Daoy (cell line): ENCODE measurements at regions not wholly inside any gene's neighbourhood (a gene's known extent, or its start where the extent isn't known, plus 50 kb on each side); places are given as distances from the start of the nearest gene placed in this dataset.

ENCODE experiments used
- DNase-seq: peaks from one replicate; pipeline ENCODE4 v3.0.0-alpha.2; 2015; ENCODE audit warnings: low read depth

DNA sequence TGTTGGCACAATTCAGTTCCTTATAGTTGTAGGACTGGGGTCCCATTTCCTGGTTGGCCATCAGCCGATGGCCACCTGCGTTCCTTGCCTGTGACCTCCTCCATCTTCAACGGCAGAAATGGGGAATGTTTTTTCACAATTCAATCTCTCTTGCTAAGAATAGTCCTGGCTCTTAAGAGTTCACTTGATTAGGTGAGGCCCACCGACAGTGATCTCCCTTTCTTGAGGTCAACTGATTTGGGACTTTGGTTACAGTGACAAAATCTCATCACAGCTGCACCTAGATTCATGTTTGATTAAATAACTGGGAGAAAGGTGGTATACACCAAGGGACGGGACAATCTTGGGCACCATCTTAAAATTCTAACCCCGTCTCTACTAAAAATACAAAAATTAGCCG lies 139.1 kb upstream of the DTNBP1 start:
- DNase-seq: no peak

- DNase-seq: peak; percentile 33
Observed at GRCh38 chr6:15800841-15801617, 138.2 kb upstream of the DTNBP1 start.

- no peak for DNase-seq
Observed at GRCh38 chr6:15798533-15799255, 135.9 kb upstream of the DTNBP1 start.

DNA sequence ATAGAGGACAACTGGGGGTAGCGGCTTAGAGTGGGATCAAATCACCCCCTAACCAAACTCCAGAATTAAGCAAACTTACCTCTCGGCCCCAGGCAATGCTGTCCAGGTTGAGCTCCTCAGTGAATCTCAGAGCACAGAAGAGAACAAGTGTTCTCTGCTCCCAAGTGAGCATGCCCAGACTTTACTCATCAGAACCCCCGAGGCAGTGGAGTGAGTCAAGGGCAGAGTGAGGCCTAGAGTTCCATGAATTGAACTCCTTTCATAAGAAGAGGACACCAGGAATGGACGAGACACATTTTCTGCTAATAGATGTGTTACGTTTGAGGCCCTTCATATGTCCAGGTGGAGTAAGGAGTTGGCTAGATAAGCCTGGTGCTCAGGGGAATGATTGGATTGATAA lies 134.0 kb upstream of the DTNBP1 start:
- no peak for DNase-seq

DNA sequence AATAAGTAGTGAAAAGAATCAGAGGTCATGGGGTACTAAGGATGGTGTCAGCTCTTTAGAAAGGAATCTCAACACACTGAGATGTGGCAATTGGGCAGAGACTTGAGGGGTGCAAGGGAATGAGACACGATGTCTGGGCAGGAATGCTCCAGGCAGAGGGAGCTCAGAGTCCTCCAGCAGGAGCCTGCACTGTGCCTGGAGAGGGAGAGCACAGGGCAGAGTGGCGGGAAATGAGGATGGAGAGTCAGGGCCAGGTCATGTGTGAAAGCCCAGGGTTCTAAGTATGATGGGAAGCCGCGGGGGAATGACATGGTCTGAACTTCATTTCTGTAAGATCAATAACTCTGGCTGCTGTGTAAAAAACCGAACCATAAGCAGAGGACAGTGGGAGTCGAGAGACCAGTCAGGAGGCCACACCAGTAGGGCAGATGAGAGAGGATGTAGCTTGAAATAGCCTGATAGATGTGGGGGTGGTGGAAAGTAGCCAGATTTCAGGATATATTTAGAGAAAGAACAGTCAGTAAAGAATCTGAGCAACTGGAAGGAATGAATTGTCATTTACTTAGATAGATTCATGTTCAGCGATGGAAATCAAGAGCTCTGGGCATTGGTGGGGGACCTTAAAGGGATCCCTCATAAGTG lies 133.4 kb upstream of the DTNBP1 start:
- DNase-seq: no peak

- DNase-seq: no peak
Observed at GRCh38 chr6:15793826-15794225, 131.0 kb upstream of the DTNBP1 start.

DNA sequence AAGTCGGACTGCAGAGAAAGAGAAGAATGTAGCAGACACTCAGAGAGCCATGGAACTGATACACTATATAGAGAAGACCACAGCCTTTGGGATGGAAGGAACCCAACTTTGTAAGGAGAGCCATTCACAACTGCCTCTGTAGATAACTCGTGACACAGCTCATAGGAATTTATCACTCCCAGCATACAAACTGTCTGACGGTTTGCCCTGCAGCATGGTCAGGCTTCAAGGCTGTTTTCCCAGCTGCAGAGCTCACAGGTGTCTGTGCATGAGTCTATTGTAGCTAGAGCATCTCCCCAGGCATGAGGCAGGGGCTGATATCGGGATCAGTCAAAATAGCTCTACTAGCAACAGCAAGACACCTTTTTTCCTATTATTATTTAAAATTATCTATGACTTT lies 130.5 kb upstream of the DTNBP1 start:
- DNase-seq: peak; percentile 82

DNA sequence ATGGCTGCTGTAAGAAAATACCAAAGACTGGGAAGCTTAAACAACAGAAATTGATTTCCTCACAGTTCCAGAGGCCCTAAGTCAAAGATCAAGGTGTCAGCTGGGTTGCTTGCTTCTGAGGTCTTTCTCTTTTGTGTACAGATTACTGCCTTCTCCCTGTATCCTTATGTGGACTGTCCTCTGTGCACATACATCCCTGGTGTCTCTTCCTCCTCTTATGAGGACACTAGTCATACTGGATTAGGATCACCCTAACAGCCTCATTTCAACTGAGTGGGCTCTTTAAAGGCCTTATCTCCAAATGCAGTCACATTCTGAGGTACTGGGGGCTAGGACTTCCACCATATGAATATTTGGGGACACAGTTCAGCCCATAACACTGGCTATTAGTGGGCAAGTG lies 130.0 kb upstream of the DTNBP1 start:
- no peak for DNase-seq

DNA sequence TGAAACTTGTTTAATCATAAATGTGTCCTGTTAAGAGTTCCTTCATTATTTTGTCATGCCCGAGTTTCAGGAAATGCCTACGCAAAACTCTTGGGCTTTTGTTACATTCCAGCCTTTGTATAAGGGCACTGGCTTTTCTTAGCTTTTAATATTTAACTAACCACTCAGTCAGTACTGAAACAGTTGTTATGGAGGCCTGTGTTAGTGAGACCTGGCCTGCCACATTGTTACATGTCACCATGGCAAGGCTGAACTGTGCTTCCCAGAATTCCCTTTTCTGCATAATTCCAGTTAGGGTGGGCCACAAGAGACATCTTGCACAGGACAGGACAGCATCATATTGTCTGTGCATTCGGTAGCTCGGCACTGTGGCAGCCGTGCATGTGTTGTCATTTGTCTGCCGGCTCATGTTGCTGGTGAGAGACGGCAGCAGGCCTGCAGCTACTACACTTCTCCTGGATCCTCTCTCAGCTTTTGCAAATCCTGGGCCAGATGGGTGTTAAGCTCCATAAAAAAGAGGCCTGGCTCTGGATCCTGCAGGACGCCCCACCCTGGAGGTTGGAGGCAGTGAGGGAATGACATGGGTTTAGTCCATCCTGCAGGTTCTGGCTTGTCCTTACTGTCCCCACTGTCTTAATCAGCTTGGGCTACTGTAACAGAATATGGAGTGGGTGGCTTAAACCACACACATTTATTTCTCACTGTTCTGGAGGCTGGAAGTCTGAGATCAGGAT lies 128.8 kb upstream of the DTNBP1 start:
- no peak for DNase-seq

DNA sequence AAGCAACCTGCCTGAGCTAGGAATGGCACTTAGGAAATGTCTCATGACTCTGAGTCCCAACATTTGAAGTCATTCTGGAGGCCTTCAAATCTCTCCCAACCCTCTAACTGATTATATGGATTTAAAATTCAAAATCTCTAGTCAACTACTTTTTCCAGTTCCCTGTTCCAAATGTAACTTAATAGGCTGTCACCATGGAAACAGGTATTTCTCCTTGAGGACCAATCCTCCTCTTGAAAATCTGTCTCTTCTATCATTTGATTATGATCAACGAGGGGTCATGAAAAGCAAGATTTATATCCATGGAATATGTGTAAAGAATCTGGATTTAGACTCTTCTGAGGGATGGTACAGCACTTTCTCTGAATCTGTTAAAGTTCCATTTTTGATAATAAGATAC lies 127.3 kb upstream of the DTNBP1 start:
- DNase-seq: no peak

DNA sequence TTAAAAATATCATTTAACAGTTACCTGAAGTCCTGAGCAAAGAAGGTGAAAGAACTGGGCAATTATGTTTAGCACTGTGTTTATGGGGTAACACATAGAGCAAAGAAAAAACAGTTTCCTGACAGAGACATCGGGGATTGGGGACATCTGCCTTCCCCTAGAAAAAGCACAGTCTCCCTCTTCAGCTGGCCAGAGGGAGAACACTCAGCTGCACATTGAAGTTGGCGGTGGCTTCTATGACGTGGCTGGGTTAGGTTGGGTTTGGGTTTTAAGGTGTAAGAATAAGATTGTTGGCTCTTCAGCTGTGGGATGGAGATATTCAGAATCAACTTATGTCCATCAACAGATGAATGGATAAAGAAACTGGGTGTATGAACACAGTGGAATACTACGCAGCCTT lies 124.0 kb upstream of the DTNBP1 start:
- DNase-seq: no peak

- DNase-seq: no peak
Observed at GRCh38 chr6:15783484-15783883, 120.7 kb upstream of the DTNBP1 start.

- DNase-seq: no peak
Observed at GRCh38 chr6:15781890-15782289, 119.1 kb upstream of the DTNBP1 start.

GRCh38 chr6:15781333-15781732 lies 118.5 kb upstream of the DTNBP1 start:
- DNase-seq: no peak

DNA sequence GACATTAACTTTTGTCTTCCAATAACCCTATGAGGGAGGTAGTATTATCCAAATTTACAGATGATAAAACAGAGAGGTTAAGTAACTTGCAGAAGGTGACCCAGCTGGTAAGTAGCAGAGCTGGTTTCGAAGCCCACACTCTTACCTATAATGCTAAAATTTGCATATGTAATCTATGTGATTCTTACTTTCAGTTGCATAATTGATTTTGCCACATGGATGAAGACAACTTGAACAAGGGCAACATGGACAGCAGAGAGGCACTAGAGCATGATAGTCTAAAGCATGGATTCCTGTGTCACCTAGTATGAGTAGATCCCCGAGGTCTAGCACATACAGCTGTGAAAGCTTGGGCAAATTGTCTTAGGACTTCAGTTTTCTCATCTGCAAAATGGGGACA lies 117.6 kb upstream of the DTNBP1 start:
- DNase-seq: no peak

DNA sequence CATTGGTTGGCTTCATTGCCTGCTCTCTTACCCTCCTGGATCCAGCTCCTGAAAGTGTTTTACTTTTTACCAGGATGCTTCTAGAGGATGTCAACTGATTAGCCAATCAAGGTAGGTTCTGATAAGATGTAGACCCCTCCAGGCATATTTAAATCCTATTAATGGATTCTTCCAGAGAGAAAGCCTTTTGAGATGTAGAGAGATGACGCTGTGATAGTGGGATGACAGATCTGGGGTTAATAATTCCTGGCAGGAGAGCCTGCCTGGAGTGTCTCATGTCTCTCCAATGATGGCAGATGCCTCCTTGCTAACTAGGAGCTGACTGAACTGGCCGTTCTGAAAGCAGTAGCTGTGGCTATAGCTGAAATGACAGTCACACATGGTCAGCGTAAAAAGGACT lies 116.9 kb upstream of the DTNBP1 start:
- no peak for DNase-seq

DNA sequence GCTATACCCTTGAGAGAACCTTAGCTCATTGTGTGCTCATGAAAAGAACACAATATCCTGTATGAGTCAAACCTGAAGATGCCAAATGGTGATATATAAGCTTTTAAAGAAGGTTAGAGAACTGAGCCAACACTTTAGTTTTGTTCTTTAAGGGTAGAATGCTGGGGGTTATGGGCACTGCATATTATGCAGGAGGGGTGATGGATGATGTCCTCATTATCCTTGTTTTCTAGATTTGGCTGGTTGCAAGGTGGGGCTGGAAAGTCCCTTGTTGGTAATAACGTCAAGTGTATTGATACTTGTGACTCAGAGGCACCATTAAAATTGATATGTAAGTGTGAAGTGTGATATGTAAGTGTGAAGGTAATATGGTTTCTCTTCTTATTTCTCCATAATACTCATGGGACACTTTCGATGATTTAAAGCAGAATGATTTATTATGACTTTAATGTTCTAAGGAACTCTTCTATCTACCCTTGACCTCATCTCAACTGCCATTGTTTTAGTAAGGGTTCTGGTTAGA lies 113.7 kb upstream of the DTNBP1 start:
- no peak for DNase-seq

DNA sequence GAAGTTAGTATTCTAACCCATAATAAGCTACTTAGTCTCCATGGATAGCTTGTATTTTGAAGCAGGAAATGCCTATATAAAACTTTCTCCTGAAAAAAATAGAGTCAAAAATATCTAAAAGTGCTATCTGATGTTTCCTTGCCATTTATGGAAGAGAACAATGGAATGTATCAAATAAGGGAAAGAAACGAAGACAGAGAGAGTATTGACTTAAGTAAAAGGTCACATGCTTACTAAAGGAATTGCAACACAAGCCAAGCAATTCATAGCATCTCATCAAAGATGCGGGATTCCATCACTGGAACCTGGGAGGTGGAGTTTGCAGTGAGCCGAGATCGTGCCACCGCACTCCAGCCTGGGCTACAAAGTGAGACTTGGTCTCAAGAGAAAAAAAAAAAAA lies 112.9 kb upstream of the DTNBP1 start:
- DNase-seq: no peak

GRCh38 chr6:15775076-15775634 lies 112.3 kb upstream of the DTNBP1 start:
- DNase-seq: no peak

DNA sequence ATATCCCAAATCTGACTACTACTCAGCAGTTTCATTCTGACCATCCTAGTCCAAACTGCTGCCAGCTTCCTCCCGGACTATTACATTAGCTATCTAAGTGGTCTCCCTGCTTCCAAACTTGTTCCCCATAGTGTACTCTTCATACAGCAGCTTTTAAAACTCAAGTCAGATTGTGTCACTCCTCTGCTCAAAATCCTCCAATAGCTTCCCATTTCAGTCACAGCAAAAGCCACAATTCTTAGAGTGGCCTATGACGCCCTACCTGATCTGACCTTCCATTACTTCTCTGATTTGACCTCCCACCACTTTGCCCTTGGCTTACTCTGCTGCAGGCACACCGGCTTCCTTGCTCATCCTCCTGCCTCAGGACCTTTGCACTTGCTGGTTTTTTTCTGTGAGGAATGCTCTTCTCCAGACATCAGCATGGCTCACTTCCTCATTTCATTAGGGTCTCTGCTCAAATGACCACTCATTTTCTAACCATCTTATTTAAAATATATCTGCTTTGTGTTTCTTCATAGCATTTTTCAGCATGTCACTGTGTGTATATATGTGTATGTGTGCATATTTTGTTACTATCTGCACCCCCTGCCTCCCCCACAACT lies 111.1 kb upstream of the DTNBP1 start:
- no peak for DNase-seq
